LHCN-M2 (cell line): ENCODE measurements at regions not wholly inside any gene's neighbourhood (a gene's known extent, or its start where the extent isn't known, plus 50 kb on each side); places are given as distances from the start of the nearest gene placed in this dataset.
"Not testable (repeated sequence)": the region's sequence is repeated elsewhere in the genome, so short reads cannot be mapped to it uniquely, and the experiment has no call there.

Source experiments
- DNase-seq: peaks from one replicate; pipeline ENCODE4 v3.0.0-alpha.2; 2012; ENCODE audit warnings: low read depth

GRCh38 chr19:28297036-28297435, 915.9 kb downstream of the UQCRFS1 start:
- DNase-seq, result no peak

DNA sequence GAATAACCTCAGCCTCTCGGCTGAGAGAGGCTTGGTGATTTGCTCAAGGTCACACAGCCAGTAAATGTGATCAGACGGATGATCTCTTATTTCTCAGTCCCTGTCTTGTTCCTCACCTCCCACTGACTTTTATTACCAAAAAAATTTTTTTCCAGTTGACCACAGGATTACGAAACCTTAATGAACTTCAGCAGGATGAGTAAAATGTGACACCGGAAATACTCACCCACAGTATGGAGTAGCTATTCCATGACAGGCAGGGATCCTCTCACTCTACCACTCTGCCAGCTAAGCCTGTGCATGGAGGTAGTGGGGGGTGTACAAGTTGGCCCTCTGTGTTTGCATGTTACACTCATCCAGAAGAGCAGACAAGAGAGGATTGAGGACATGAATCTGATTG, 916.4 kb downstream of the UQCRFS1 start:
- peak; percentile 9 for DNase-seq

- DNase-seq, result not testable (repeated sequence)
Measured at GRCh38 chr19:28294975-28295374, 918.0 kb downstream of the UQCRFS1 start.

DNA sequence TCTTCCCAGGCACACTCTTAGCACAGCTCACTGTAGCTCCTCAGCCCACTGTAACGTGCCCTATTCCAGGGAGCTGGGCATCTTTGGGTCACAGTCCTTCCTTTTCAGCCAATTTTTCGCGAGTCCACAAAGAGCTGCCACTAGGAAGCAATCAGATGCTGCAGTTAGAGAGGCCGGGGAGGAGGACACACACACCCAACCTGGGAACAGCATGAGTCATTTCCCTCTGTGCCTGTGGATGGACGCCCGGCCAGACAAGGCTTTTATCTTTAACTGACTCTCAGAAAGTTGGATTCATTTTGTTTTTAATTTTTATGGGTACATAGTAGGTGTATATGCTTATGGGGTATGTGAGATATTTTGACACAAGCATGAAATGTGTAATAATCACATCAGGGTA, 918.6 kb downstream of the UQCRFS1 start:
- no peak for DNase-seq

GRCh38 chr19:28293685-28294084, 919.3 kb downstream of the UQCRFS1 start:
- no peak for DNase-seq

DNA sequence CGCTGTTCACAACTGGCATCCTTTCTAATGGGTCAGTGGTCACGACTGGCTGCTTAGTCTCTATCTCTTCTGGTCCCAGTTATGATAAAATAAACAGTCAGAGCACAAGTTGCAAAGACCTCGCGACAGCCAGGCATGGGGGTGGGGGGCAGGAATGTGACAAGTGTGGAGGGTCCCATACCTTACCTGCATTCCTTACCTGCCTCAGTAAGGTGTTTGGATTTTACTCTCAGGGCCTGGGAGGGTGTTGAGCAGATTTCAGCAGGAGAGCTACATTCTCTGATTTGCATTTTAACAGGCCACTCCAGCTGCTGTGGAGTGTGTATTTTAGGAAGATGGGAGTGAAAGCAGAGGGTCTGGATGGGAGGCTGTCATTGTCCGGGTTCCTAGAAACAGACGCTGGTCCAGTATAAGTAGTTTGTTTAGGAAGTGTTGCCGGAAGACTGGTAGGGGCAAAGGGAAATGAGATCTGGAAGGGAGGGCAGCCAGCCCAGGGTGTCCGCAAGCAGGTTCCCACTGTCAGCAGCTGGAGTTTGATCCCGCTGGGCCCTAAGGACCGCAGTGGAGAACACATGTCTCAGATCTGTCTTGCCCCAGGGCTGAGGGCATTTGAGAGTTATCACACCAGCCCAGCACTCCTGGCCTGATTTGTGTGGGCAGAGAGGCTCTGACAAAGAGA, 920.0 kb downstream of the UQCRFS1 start:
- DNase-seq, result no peak

DNA sequence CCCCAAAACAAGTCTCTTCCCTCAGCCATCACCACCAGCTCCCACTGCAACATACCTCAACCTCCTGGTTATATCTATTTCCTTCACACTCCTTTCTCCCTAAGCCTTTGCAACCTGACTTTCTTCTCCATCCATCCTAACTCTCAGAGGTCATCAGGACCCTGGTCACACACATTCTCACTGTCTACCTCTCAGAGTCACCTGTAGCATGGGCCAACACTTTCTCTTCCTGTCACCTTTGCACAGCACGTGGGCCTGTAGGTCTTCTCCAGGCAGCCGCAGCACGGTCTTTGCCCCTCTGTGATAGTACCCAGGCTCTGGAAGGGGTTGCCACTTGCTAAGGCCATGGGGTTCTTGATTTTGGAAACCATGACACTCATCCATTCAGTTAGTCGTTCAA, 921.1 kb downstream of the UQCRFS1 start:
- DNase-seq, result no peak

DNA sequence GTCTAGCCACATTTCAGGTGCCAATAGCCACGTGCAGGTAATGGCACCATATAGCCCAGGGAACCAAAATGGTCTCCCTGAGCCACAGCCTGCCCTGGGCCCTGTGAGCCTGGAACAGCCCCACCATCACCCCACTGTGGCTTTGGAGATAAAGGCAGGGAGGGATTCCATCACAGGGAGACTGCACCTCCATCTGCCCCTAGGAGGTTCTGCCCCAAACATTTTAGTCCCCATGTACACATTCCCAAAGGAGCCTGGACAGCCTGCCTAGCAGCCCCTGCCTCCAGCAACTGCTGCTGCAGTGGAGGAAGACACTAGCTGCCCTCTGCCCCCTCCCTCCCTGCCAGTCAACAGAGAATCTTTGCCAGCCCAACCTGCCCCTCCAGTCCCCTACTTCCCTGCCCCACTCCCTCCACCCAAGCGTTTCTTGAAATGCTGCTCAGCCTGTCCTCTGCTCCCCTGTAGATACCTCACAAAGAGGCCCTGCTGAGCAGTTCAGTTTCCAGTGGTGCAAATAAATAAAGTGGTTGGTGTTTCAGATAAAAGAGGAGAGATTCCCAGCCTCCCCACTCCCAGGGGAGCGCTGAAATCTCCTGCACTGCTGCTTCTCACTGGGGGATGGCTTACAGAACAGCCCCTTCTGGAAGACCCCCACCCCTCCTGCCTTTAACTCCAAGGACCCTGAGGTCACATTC, 921.8 kb downstream of the UQCRFS1 start:
- DNase-seq, result no peak

- DNase-seq, result peak; percentile 1
Measured at GRCh38 chr19:28289295-28290063, 923.5 kb downstream of the UQCRFS1 start.

- no peak for DNase-seq
Measured at GRCh38 chr19:28288572-28289264, 924.2 kb downstream of the UQCRFS1 start.

- no peak for DNase-seq
Measured at GRCh38 chr19:28285917-28286316, 927.0 kb downstream of the UQCRFS1 start.

GRCh38 chr19:28285078-28285477, 927.9 kb downstream of the UQCRFS1 start:
- DNase-seq, result no peak

DNA sequence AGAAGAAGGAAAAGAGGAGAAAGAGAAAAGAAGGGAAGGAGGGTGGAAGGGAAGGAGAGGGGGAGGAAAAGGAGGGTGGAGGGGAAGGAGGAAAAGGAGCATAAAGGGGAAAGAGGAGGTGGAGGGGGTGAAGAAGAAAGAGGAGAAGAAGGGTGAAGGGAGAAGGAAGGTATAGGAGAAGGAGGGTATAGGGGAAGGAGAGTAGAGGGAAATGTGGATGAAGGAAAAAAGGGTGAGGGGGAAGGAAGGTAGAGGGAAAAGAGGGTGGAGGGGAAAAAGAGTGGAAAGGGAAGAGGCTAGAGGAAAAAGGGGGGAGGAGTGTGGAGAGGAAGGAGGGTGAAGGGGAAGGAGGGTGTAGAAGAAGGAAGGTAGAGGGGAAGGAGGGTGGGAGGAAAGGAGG, 928.6 kb downstream of the UQCRFS1 start:
- DNase-seq, result no peak

- DNase-seq, result no peak
Measured at GRCh38 chr19:28283592-28283991, 929.4 kb downstream of the UQCRFS1 start.

GRCh38 chr19:28281676-28282075, 931.3 kb downstream of the UQCRFS1 start:
- no peak for DNase-seq

DNA sequence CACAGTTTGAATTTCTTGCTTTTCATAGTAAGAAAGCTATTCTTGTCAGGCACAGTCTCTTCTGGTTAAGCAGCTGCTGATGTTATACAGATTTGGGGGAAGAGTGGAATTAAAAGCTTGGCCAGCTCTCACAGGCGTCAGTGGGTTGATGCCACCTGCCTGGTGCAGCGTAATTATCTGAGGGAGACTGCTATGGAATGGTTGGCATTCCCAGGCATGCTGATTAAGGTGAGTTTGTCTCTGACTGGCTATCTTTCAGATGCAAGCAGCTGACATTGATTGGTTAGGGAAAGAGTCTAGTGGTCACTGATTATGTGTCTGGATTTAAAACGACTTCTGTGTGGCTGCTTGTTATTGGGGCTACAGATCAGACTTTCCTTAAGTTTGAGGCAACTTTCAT, 948.4 kb downstream of the UQCRFS1 start:
- no peak for DNase-seq

DNA sequence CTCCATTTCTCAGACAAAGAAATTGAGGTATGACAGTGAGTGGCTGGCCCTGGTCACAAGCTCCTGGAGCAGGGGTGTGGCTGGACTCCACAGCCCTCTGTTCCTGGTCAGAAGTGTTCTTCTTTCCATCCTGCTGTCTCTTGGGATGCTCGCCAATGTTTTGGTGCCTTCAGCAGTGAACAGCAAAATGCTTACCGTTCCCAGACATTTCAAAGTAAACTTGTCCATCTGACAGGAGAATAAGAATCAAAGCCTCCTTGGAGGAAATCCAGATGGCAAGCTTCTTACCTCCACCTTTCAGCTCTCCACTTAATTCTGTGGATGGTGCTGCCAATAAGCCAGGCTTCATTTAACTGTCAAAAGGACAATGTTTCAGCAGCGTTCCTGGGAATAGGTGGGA, 954.1 kb downstream of the UQCRFS1 start:
- DNase-seq, result no peak

DNA sequence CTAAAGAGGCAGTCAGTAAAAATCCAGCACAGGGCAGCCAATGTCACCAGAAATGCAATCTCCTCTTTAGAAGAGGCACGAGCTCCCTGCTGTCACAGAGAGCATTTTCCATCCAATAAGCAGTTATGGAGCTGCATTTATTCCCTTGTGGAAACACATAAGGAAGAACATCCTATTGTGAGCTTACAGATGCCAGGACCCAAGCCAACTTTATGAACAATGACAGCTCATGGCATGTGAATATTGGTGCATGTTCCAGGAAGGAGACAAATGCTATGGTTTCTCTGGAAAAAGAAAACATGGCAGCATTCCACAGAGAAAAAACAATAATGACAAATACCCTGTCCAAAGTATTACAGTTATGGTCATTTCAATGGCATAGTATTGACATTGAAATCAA, 955.6 kb downstream of the UQCRFS1 start:
- DNase-seq, result no peak

DNA sequence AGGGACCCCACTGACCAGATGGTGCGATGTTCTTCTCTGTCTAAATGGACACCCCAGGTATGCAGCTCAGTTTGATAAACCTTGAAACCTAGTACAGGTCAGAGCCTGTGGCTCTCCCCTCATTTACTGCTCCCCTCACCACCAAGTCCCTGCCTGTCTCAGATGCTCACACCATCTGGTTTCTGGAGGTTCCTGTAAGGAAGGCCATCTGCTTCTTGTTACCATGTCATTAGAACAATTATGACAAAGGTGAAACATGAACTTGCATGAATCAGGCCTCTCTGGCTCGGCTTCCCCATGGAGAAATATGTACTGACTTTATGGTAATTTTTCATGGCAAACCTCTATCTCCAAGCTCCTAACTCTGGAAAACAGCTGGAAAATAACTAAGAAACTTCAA, 965.7 kb downstream of the UQCRFS1 start:
- DNase-seq, result no peak

- DNase-seq, result no peak
Measured at GRCh38 chr19:28245937-28246336, 967.0 kb downstream of the UQCRFS1 start.

DNA sequence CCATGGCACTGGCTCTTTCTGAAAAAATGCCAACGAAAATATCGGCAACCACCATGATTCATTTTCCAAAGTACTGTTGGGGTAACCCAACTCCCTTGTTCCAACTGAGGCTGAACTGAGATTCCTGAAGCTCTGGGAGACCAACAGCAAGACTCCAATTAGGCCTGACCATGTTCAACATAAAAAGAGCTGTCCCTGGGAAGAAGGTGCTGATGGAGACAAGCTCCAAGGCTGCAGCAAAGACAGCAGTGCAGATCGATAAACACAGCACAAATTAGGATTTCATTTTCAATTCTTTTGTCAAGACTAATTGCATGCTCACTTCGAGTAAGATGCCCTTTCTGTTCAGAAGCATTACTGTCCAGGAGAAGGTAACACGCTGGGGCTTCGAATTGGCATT, 968.0 kb downstream of the UQCRFS1 start:
- DNase-seq, result no peak

DNA sequence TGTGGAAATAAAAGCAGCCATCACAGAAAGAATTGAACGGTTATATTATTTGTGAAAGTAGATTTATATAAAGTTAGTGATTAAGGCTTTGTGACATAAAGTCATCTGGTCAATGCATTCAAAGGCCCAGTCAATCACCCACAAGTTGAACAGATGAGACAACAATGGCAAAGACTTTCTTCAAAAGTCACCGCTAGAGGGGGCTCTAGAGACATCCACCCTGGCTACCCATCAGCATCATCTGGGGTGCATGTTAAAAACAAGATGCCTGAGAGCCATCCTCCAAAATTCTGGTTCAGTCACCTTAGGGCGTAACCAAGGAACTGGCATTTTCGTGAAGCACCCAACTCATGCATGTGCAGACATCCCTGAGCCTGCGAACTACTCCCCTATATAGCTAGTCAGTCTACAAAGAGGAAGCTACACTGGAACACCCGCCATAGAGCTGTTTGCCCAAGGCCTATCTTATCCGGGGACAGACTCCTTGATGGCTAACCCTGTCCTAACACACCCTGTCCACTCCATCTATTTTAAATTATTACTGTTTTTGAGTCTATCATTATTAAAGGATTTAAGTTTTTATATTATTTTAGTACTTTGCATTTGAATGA, 970.5 kb downstream of the UQCRFS1 start:
- DNase-seq, result peak; percentile 1
